SK-N-SH (cell line): ENCODE measurements at regions not wholly inside any gene's neighbourhood (a gene's known extent, or its start where the extent isn't known, plus 50 kb on each side); places are given as distances from the start of the nearest gene placed in this dataset.

ENCODE experiments used
- CTCF ChIP-seq: fragments of 200-600 bp; sonication (generic); IDR thresholded peaks from 2 replicates; pipeline ENCODE4 v1.6.1; 2017; ENCODE audit warnings: antibody characterized with exemption, mild to moderate bottlenecking, moderate library complexity
- EP300 ChIP-seq, 2 experiments: IDR thresholded peaks; 2 replicates each; pipeline versions ENCODE4 v1.4.0 to v1.6.1; 2012; ENCODE audit warnings: borderline replicate concordance in 1 of 2, low read depth in 1 of 2, low read length in 1 of 2
- MAX ChIP-seq: IDR thresholded peaks from 2 replicates; pipeline ENCODE4 v1.4.0; 2012; ENCODE audit warnings: low read depth
- POLR2AphosphoS5 ChIP-seq: IDR thresholded peaks from 2 replicates; pipeline ENCODE4 v1.6.1; 2012; ENCODE audit warnings: low read depth, low read length
- RAD21 ChIP-seq: IDR thresholded peaks from 2 replicates; pipeline ENCODE4 v1.6.1; 2012; ENCODE audit warnings: mild to moderate bottlenecking, low read length
- RCOR1 ChIP-seq: fragments of 150-350 bp; IDR thresholded peaks from 2 replicates; pipeline ENCODE4 v1.6.1; 2017; ENCODE audit warnings: antibody characterized with exemption, low read length
- RXRA ChIP-seq: IDR thresholded peaks from 2 replicates; pipeline ENCODE4 v1.4.0; 2012; ENCODE audit warnings: low read depth, mild to moderate bottlenecking, borderline replicate concordance

GRCh38 chr14:88931321-88932110, 107.1 kb downstream of the TTC8 start:
- TF ChIP-seq RXRA = no peak
- TF ChIP-seq CTCF = no peak
- no peak for TF ChIP-seq POLR2AphosphoS5
- TF ChIP-seq EP300 (IDR thresholded peaks at IDR 0.05; ENCODE audit: borderline replicate concordance in 1 of 2, low read depth in 1 of 2, low read length in 1 of 2) = no peak
- TF ChIP-seq RCOR1 = no peak
- TF ChIP-seq RAD21 = no peak
- no peak for TF ChIP-seq MAX
